Renal cortex interstitium (tissue), 11 donors: ENCODE measurements at regions not wholly inside any gene's neighbourhood (a gene's known extent, or its start where the extent isn't known, plus 50 kb on each side); places are given as distances from the start of the nearest gene placed in this dataset.

Experiments
- DNase-seq, 11 donors: peaks; one replicate each; pipeline ENCODE4 v3.0.0-alpha.2; 2013; ENCODE audit warnings: low read depth in 9 of 11, low spot score in 4 of 11; ENCODE audit errors: extremely low read depth in 1 of 11

GRCh38 chr1:229181419-229181818 lies 89.5 kb upstream of the RAB4A start:
- no peak for DNase-seq

GRCh38 chr1:229183588-229183987 lies 87.3 kb upstream of the RAB4A start:
- DNase-seq: no peak

GRCh38 chr1:229184066-229184465 lies 86.8 kb upstream of the RAB4A start:
- DNase-seq: no peak

- DNase-seq: no peak
Measured at GRCh38 chr1:229185963-229186362, 84.9 kb upstream of the RAB4A start.

GRCh38 chr1:229186373-229187056 lies 84.4 kb upstream of the RAB4A start:
- no peak for DNase-seq

GRCh38 chr1:229190057-229190575 lies 80.8 kb upstream of the RAB4A start:
- DNase-seq: no peak

- DNase-seq: no peak
Measured at GRCh38 chr1:229191066-229191674, 79.7 kb upstream of the RAB4A start.

GRCh38 chr1:229192031-229192430 lies 78.9 kb upstream of the RAB4A start:
- DNase-seq: no peak

GRCh38 chr1:229192853-229193252 lies 78.1 kb upstream of the RAB4A start:
- DNase-seq: no peak

- DNase-seq: no peak
Measured at GRCh38 chr1:229194096-229194495, 76.8 kb upstream of the RAB4A start.

- no peak for DNase-seq
Measured at GRCh38 chr1:229195246-229195645, 75.7 kb upstream of the RAB4A start.

GRCh38 chr1:229196404-229197264 lies 74.3 kb upstream of the RAB4A start:
- DNase-seq: no peak

GRCh38 chr1:229197265-229197585 lies 73.7 kb upstream of the RAB4A start:
- DNase-seq: no peak

GRCh38 chr1:229199261-229200243 lies 71.4 kb upstream of the RAB4A start:
- peak in 1 of 11 donors; percentile 49 for DNase-seq

- DNase-seq: peak in 9 of 11 donors; percentile 70 to 91 (median 82)
Measured at GRCh38 chr1:229203030-229203751, 67.7 kb upstream of the RAB4A start.

GRCh38 chr1:229203991-229204632 lies 66.8 kb upstream of the RAB4A start:
- DNase-seq: no peak

- no peak for DNase-seq
Measured at GRCh38 chr1:229204921-229205777, 65.8 kb upstream of the RAB4A start.
